ENCODE measurements at regions not wholly inside any gene's neighbourhood (a gene's known extent, or its start where the extent isn't known, plus 50 kb on each side); places are given as distances from the start of the nearest gene placed in this dataset.

GRCh38 chr4:136740326-136740725 lies 792.0 kb downstream of the PCDH18 start:
- FAIRE-seq, result no peak

DNA sequence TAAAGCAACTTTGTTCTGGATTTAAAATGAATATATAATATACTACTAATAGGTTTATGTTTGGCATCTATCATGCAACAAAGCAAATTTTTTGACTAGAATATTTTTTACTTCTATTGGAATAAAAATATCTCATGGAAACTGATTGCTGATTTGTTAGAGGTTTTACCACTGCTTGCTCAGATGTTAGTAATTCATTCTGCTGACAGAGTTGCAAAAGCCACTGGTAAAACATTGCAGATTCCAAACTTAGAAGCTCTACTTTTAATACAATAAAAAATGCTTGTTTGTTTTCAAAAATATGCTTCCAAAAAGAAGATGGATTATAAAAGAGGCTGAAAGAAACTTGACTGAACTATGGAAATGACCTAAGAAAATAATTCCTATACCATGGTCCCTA lies 795.2 kb downstream of the PCDH18 start:
- FAIRE-seq, result no peak

GRCh38 chr4:136731025-136731424 lies 801.3 kb downstream of the PCDH18 start:
- no peak for FAIRE-seq

DNA sequence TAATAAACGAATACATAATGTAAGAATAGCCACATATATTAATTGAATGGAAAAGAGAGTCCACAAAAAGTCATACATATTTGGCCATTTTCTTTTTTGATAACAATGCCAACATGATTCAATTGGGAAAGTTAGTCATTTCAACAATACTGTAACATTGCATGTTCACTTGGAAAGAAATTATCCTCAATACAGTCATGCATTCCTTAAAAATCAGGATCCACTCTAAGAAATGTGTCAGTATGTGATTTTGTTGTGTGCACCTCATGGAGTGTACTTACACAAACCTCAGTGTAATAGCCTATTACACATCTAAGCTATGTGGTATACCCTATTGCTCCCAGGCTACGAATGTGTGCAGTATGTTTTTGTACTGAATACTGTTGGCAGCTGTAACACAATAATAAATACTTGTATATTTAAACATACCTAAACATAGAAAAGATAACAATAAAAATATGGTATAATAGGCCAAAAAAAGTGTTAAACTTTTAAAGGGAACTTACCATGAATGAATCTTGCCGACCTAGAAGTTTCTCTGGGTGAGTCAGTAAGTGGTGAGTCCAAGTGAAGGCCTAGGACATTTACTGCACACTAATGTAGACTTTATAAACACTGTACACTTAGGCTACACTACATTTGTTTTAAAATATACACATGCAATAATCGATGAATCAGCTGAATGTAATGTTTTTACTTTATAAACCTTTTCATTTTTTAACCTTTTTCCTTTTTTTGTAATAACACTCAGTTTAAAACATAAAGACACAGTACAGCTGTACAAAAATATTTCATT lies 806.8 kb downstream of the PCDH18 start:
- no peak for FAIRE-seq

GRCh38 chr4:136713140-136713539 lies 819.2 kb downstream of the PCDH18 start:
- FAIRE-seq, result no peak

DNA sequence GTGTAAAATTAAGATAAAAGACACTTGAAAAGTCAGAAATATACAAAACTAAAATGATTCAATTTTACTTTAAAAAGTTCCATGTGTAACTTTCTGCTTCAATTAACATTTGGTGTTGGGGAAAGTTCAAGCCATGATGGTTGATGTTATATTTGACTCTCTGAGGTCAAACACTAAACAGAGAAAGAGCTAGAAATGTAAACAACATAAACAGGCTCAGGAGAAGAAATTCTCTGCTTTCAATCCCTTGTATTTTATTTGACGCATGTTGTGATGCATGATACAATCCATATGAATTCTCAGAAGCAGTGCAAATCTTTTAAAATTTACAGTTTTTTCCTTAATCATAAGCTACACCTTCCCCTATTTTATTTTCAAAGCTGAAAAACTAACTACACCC lies 822.4 kb downstream of the PCDH18 start:
- FAIRE-seq, result no peak

DNA sequence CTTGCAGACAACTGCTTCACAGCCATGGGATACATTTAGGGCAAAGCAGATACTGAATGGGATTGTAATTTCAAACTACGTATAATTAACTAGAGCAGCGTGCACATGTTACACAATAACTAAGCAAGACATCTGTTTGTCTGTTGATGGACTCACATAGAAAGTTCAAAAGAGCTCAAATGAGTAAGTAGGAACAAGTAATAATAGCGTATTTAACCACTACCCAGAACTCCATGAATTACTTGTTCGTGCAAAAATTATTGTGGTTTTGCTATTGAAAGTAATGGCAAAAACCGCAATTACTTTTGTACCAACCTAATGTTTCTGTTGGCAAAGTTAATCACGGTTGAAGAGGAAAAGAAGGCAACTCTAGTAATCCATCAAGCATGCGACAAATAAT lies 825.4 kb downstream of the PCDH18 start:
- FAIRE-seq, result no peak

DNA sequence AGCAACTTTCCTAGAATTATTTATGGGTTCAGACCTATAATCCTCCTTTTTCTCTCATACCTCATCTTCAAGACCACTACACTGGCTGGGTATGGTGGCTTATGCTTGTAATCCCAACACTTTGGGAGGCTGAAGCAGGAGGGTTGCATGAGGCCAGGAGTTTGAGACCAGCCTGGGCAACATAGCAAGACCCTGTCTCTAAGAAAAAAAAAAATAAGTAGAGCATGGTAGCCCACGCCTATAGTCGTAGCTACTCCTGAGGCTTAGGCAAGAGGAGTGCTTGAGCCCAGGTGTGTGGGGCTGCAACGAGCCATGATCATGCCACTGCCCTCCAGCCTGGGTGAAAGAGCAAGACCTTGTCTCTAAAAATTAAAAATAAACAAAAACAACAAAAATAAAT lies 832.4 kb downstream of the PCDH18 start:
- FAIRE-seq, result no peak

GRCh38 chr4:136691607-136692006 lies 840.7 kb downstream of the PCDH18 start:
- no peak for FAIRE-seq

DNA sequence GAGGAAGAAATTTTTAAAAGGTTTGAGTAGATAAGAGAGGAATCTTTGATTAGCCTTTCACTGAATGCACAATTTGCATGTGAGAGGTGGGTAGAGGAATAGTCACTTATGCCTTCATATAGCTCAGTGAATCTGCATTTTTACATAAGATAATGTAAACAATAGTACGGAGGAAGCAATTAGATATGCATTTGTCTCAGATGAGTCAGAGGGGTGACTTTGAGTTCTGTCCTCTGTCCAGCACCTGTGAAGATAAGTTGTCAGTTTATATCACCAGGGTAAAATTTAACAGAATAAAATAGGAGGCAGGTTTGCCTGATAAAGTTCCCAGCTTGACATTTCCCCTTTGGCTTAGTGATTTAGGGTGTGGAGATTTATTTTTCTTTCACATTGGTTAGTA lies 841.9 kb downstream of the PCDH18 start:
- no peak for FAIRE-seq

DNA sequence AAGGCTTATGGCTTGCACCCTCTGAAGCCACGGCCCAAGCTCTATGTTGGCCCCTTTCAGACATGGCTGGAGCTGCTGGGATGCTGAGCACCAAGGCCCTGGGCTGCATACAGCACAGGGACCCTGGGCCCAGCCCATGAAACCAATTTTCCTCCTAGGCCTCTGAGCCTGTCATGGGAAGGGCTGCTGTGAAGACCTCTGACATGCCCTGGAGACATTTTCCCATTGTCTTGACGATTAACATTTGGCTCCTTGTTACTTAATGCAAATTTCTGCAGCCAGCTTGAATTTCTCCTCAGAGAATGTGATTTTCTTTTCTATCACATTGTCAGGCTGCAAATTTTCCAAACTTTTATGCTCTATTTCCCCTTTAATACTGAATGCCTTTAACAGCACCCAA lies 844.7 kb downstream of the PCDH18 start:
- FAIRE-seq, result no peak

GRCh38 chr4:136687118-136687517 lies 845.2 kb downstream of the PCDH18 start:
- no peak for FAIRE-seq

GRCh38 chr4:136680761-136681160 lies 851.5 kb downstream of the PCDH18 start:
- no peak for FAIRE-seq

GRCh38 chr4:136680271-136680670 lies 852.0 kb downstream of the PCDH18 start:
- no peak for FAIRE-seq

DNA sequence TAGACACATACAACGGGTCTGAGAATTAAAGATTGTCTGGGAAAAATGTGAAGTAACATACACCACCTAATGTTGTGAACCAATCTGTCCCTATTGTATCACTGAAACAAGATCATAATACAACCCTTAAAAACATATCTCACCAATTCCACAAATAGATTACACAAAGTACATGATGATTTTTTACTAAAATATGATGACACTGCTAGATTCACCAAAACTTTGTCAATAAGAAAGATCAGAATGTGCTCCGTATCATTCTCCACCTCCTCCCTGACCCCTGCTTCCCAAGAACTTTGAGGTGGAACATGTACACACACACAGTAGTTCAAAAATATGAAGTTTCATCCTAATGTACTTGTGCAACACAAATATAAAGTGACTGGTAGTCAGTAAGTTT lies 862.0 kb downstream of the PCDH18 start:
- FAIRE-seq, result no peak

DNA sequence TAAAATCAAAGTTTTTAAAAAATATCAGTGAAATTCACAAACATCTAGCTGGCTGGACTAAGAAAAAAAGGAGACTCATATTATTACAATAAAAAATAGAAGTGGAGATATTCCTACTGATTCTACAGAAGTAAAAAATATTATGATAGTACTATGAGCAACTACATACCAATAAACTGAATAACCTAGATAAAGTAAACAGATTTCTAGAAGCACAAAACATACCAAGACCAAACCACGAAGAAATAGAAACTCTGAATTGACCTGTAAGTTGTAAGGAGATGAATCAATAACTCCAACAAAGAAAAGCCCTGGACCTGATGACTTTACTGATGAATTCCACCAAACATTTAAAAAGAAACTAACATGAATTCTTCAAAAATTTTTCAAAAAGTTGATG lies 867.3 kb downstream of the PCDH18 start:
- FAIRE-seq, result no peak

DNA sequence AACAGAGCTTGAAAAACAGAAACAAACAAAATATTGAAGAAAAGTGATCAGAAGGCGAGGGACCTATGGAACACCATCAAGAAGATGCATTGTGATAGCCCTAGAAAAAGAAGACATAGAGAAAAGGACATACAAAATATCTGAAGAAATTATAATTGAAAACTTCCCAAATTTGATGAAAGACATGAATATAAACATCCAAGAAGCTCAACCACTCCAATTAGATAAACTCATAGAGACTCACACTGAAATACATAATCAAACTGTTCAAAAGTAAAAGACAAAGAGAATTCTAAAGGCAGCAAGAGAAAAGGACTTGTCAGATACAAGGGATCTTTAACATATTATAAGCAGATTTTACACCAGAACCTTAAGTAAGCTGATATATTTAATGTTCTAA lies 869.8 kb downstream of the PCDH18 start:
- no peak for FAIRE-seq

GRCh38 chr4:136653640-136654406 lies 878.5 kb downstream of the PCDH18 start:
- FAIRE-seq, result no peak

DNA sequence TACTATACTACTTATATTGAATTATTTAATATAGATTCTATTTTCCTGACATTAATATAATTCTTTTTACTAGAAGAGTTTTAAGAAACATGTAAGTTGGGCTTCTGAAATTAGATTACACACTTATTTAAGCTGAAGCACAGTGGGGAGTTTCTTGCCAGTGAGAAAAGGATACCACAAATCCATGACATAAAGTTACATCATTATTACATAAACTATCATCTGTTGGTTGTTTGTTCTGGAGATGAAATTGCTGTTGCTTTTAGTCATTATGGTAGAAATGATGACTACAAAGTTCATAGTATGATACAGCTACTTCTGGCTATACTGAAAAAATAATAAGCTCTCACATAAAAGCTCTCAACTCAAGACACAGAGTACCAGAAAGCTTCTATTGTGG lies 880.4 kb downstream of the PCDH18 start:
- FAIRE-seq, result no peak

DNA sequence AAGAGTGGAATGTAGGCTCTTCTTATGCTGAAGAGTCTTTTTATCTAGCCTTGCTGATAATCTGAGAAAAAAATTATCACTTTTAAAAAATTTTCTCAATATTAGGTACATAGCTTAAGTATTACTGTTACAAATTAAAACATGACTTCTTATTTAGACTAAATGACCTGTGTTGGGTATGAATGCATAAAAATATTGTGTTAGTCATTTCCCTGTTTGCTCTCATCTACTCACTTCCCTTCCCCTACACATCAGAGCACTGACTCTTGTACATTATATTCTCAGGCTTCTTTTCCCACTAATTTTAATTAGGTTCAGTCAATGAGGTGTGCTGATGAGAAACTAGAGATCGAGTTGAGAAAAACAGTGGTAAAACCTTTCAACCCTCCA lies 881.0 kb downstream of the PCDH18 start:
- no peak for FAIRE-seq

- no peak for FAIRE-seq
Observed at GRCh38 chr4:136650541-136651277, 881.6 kb downstream of the PCDH18 start.

- no peak for FAIRE-seq
Observed at GRCh38 chr4:136644279-136644678, 888.0 kb downstream of the PCDH18 start.

DNA sequence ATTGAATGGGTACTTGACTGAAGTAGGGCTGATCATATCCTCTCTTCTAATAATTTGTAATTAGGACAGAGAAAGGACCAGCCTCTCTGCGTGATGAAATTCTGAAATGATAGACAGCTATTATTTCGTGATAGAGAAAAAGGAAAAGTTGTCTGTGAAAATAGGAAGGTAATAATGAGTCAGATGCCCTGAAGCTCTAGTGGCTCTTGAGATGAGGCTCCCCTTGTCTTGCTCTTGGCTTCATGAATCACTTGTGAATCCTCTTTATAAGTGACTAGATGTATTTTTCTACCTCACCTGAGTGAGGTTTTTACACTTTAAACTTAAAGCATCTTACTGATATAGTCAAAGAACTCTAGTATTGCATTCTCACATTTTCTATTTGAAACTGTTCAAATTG lies 888.9 kb downstream of the PCDH18 start:
- FAIRE-seq, result no peak
